ENCODE measurements at regions not wholly inside any gene's neighbourhood (a gene's known extent, or its start where the extent isn't known, plus 50 kb on each side); places are given as distances from the start of the nearest gene placed in this dataset.
"Not testable (repeated sequence)": the region's sequence is repeated elsewhere in the genome, so short reads cannot be mapped to it uniquely, and the experiment has no call there.

DNA sequence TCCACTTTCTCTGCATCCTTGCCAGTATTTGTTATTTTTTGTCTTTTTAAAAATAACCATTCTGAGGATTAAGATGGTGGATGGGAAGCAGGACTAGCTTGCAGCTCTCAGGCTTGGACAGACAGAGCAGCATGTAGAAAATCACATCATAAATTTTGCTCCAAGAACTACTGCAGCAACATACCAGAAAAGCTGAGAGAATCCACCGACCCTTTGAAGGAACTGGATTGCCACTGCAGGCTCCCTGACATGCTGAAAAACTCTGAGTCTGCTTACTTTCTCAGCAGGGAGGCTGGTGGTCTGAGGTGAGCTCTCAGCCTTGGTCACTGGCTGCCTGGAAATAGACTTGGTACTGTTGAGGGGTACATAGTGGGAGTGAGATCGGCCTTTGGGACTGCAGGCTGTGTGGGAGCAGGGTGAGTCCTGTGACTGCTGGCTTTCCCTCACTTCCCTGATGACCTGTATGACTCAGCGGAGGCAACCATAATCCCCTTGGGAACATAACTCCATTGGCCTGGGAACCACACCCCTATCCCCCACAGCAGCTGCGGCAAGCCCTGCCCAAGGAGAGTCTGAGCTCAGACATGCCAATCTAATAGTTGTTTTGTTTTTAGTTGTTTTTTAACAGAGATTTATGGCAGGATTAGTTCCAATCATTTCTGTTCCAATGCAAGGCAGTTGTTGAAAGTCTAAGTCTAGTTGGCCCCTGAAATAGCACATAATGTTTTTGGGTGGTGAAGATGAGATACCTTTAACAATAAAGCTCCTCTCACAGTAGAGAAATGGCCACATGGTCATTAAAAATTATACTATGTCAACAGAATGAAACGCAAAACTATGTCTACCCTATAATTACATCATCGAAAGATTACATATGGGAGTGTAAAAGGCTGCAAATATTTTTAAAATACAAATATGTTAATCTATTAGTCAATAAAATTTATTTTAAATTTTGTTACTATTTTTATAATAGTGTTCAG, 414.2 kb upstream of the CHAC2 start:
- Histone ChIP-seq H3K27me3 (replicated peaks; ENCODE audit: control insufficient read depth, insufficient read depth, low read length) (no peaks in the 10 kb centered on the region), H3K36me3 (ENCODE audit: control insufficient read depth, insufficient read depth, low read length, severe bottlenecking) (no peaks in the 10 kb centered on the region), H3K4me1 (ENCODE audit: control insufficient read depth, insufficient read depth, low read length) (no peaks in the 10 kb centered on the region), H3K4me3 (ENCODE audit: low read length) (no peak overlapping the region), H3K9ac (ENCODE audit: low read length) (no peak overlapping the region), H3K9me3 (ENCODE audit: control insufficient read depth, low read length) (no peaks in the 10 kb centered on the region)
- peak; percentile 49 for DNase-seq (ENCODE audit: low read depth)

DNA sequence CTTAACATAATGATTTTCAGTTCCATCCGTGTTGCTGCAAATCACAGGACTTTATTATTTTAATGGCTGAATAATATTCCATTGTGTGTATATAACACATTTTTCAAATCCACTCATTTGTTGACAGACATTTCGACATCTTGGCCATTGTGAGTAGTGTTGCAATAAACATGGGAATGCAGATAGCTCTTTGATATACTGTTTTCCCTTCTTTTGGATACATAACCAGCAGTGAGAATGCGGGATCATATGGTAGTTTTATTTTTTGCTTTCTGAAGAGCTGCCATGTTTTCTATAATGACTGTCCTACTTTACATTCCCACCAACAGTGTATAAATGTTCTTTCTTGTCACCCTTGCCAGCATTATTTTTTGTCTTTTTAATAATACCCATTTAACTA, 420.3 kb upstream of the CHAC2 start:
- H3K4me3 ChIP-seq (ENCODE audit: low read length): no peak overlapping the region
- no peaks in the 10 kb centered on the region for H3K9me3 ChIP-seq (ENCODE audit: control insufficient read depth, low read length)
- H3K9ac ChIP-seq (ENCODE audit: low read length): no peak overlapping the region

GRCh38 chr2:53342248-53342647, 425.4 kb upstream of the CHAC2 start:
- Histone ChIP-seq H3K9ac (ENCODE audit: low read length) (no peak overlapping the region), H3K4me3 (ENCODE audit: low read length) (no peak overlapping the region), H3K9me3 (ENCODE audit: control insufficient read depth, low read length) (no peaks in the 10 kb centered on the region), H3K36me3 (ENCODE audit: control insufficient read depth, insufficient read depth, low read length, severe bottlenecking) (no peaks in the 10 kb centered on the region), H3K4me1 (ENCODE audit: control insufficient read depth, insufficient read depth, low read length) (no peaks in the 10 kb centered on the region), H3K27me3 (replicated peaks; ENCODE audit: control insufficient read depth, insufficient read depth, low read length) (no peaks in the 10 kb centered on the region)
- no peak for DNase-seq (ENCODE audit: low read depth)

More for the DNA sequence above, 420.3 kb upstream of the CHAC2 start:
- Histone ChIP-seq H3K27me3 (replicated peaks; ENCODE audit: control insufficient read depth, insufficient read depth, low read length) (no peaks in the 10 kb centered on the region), H3K4me1 (ENCODE audit: control insufficient read depth, insufficient read depth, low read length) (no peaks in the 10 kb centered on the region), H3K36me3 (ENCODE audit: control insufficient read depth, insufficient read depth, low read length, severe bottlenecking) (no peaks in the 10 kb centered on the region)
- DNase-seq (ENCODE audit: low read depth): peak; percentile 19

- Histone ChIP-seq H3K9ac (ENCODE audit: low read length) (no peak overlapping the region), H3K4me3 (ENCODE audit: low read length) (no peak overlapping the region), H3K4me1 (ENCODE audit: control insufficient read depth, insufficient read depth, low read length) (no peaks in the 10 kb centered on the region), H3K36me3 (ENCODE audit: control insufficient read depth, insufficient read depth, low read length, severe bottlenecking) (no peaks in the 10 kb centered on the region), H3K27me3 (replicated peaks; ENCODE audit: control insufficient read depth, insufficient read depth, low read length) (no peaks in the 10 kb centered on the region), H3K9me3 (ENCODE audit: control insufficient read depth, low read length) (no peaks in the 10 kb centered on the region)
- peak; percentile 13 for DNase-seq (ENCODE audit: low read depth)
Observed at GRCh38 chr2:53334610-53335009, 433.0 kb upstream of the CHAC2 start.

DNA sequence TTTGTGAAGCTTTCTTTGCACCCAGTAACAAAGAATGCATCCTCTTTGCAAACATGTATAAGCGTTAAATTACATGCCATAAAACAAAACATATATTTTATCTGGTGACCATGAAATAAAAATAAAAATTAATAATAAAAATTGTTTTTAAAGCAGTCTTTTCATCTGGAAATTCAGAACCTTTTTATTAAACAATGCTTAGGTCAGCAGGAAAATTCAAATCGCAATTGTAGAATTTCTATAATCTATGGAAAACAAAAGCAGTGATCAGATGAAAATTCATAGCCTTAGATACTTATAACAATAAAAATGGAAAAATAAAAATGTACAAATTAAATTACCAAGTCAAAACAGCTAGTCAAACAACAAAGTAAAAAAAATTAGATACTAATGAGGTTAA, 435.9 kb upstream of the CHAC2 start:
- Histone ChIP-seq H3K4me3 (ENCODE audit: low read length) (no peak overlapping the region), H3K36me3 (ENCODE audit: control insufficient read depth, insufficient read depth, low read length, severe bottlenecking) (no peaks in the 10 kb centered on the region), H3K9me3 (ENCODE audit: control insufficient read depth, low read length) (no peaks in the 10 kb centered on the region), H3K27me3 (replicated peaks; ENCODE audit: control insufficient read depth, insufficient read depth, low read length) (no peaks in the 10 kb centered on the region), H3K4me1 (ENCODE audit: control insufficient read depth, insufficient read depth, low read length) (no peaks in the 10 kb centered on the region), H3K9ac (ENCODE audit: low read length) (no peak overlapping the region)
- DNase-seq (ENCODE audit: low read depth): no peak

DNA sequence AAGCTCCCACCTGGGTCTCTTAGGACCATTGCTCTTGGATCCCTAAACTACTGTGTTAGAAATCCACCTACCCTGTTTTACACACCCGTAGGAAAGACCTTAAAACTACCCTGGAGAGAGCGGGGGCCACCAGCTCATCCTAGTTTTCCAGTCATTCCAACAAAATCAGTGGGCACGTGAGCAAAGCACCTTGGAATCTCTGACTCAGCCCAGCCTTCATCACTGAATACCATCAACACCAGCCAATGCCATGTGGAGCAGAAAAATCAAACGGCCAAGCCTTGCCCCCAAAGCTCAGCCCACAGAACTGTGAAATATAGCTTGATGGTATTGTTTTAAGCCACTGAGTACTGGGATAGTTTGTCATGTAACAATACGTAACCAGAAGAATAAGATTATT, 449.7 kb upstream of the CHAC2 start:
- Histone ChIP-seq H3K27me3 (replicated peaks; ENCODE audit: control insufficient read depth, insufficient read depth, low read length) (no peaks in the 10 kb centered on the region), H3K4me1 (ENCODE audit: control insufficient read depth, insufficient read depth, low read length) (no peaks in the 10 kb centered on the region), H3K4me3 (ENCODE audit: low read length) (no peak overlapping the region), H3K36me3 (ENCODE audit: control insufficient read depth, insufficient read depth, low read length, severe bottlenecking) (no peaks in the 10 kb centered on the region), H3K9me3 (ENCODE audit: control insufficient read depth, low read length) (no peaks in the 10 kb centered on the region), H3K9ac (ENCODE audit: low read length) (no peak overlapping the region)
- DNase-seq (ENCODE audit: low read depth): no peak

- H3K4me1 ChIP-seq (ENCODE audit: control insufficient read depth, insufficient read depth, low read length): no peaks in the 10 kb centered on the region
- H3K9me3 ChIP-seq (ENCODE audit: control insufficient read depth, low read length): no peaks in the 10 kb centered on the region
- H3K27me3 ChIP-seq (replicated peaks; ENCODE audit: control insufficient read depth, insufficient read depth, low read length): no peaks in the 10 kb centered on the region
- DNase-seq (ENCODE audit: low read depth): no peak
- no peak overlapping the region for H3K9ac ChIP-seq (ENCODE audit: low read length)
- H3K36me3 ChIP-seq (ENCODE audit: control insufficient read depth, insufficient read depth, low read length, severe bottlenecking): no peaks in the 10 kb centered on the region
- H3K4me3 ChIP-seq (ENCODE audit: low read length): no peak overlapping the region
Observed at GRCh38 chr2:53315149-53315548, 452.5 kb upstream of the CHAC2 start.

GRCh38 chr2:53314718-53315117, 452.9 kb upstream of the CHAC2 start:
- Histone ChIP-seq H3K9me3 (ENCODE audit: control insufficient read depth, low read length) (no peaks in the 10 kb centered on the region), H3K36me3 (ENCODE audit: control insufficient read depth, insufficient read depth, low read length, severe bottlenecking) (no peaks in the 10 kb centered on the region), H3K4me1 (ENCODE audit: control insufficient read depth, insufficient read depth, low read length) (no peaks in the 10 kb centered on the region), H3K27me3 (replicated peaks; ENCODE audit: control insufficient read depth, insufficient read depth, low read length) (no peaks in the 10 kb centered on the region), H3K9ac (ENCODE audit: low read length) (no peak overlapping the region), H3K4me3 (ENCODE audit: low read length) (no peak overlapping the region)
- DNase-seq (ENCODE audit: low read depth): no peak

DNA sequence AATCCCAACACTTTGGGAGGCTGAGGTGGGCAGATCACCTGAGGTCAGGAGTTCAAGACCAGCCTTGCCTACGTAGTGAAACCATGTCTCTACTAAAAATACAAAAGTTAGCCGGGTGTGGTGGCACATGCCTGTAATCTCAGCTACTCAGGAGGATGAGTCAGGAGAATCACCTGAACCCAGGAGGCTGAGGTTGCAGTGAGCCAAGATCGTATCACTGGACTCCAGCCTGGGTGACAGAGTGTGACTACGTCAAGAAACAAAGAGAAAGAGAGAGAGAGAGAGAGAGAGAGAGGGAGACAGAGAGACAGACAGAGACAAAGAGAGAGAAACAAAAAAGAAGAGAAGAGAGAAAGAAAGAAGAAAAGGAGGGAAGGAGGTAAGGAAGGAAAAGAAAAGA, 454.0 kb upstream of the CHAC2 start:
- H3K9ac ChIP-seq (ENCODE audit: low read length); H3K4me1 ChIP-seq (ENCODE audit: control insufficient read depth, insufficient read depth, low read length); H3K9me3 ChIP-seq (ENCODE audit: control insufficient read depth, low read length); H3K36me3 ChIP-seq (ENCODE audit: control insufficient read depth, insufficient read depth, low read length, severe bottlenecking); DNase-seq (ENCODE audit: low read depth); H3K4me3 ChIP-seq (ENCODE audit: low read length); H3K27me3 ChIP-seq (replicated peaks; ENCODE audit: control insufficient read depth, insufficient read depth, low read length): not testable (repeated sequence)

DNA sequence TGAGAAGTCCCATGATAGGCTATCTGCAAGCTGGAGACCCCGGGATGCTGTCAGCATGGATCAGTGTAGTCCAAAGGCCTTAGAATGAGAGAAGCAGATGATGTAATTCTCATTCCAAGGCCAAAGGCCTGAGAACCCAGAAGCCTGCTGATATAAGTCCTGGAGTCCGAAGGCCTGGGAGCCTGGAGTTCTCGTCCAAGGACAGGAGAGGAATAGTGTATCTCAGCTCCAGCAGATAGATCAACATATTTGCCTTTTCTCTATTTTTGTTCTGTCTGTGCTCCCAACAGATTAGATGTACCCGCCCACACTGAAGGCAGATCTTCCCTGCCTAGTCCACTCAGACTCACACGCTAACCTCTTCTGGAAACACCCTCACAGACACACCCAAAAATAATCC, 454.9 kb upstream of the CHAC2 start:
- no peak for DNase-seq (ENCODE audit: low read depth)
- H3K4me1 ChIP-seq (ENCODE audit: control insufficient read depth, insufficient read depth, low read length): no peaks in the 10 kb centered on the region
- no peaks in the 10 kb centered on the region for H3K36me3 ChIP-seq (ENCODE audit: control insufficient read depth, insufficient read depth, low read length, severe bottlenecking)
- no peaks in the 10 kb centered on the region for H3K27me3 ChIP-seq (replicated peaks; ENCODE audit: control insufficient read depth, insufficient read depth, low read length)
- H3K9me3 ChIP-seq (ENCODE audit: control insufficient read depth, low read length): no peaks in the 10 kb centered on the region
- no peak overlapping the region for H3K9ac ChIP-seq (ENCODE audit: low read length)
- no peak overlapping the region for H3K4me3 ChIP-seq (ENCODE audit: low read length)

DNA sequence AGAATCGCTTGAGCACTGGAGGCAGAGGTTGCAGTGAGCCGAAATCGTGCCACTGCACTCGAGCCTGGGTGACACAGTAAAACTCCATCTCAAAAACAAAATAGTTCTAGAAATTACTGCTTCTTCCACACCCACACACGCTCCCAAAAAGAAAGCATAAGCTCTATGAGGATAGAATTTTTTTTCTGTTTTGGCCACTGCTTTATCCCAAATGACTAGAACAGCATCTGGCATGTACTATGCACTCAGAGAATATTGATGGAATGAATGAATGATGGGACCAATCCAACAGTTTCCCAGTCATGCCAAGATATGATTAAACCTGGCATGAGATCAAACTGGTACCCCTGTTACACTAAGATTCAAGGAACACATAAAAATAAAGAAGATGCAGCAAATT, 455.4 kb upstream of the CHAC2 start:
- Histone ChIP-seq H3K27me3 (replicated peaks; ENCODE audit: control insufficient read depth, insufficient read depth, low read length) (no peaks in the 10 kb centered on the region), H3K36me3 (ENCODE audit: control insufficient read depth, insufficient read depth, low read length, severe bottlenecking) (no peaks in the 10 kb centered on the region), H3K9ac (ENCODE audit: low read length) (no peak overlapping the region), H3K4me3 (ENCODE audit: low read length) (no peak overlapping the region), H3K4me1 (ENCODE audit: control insufficient read depth, insufficient read depth, low read length) (no peaks in the 10 kb centered on the region), H3K9me3 (ENCODE audit: control insufficient read depth, low read length) (no peaks in the 10 kb centered on the region)
- no peak for DNase-seq (ENCODE audit: low read depth)
